ENCODE measurements at regions not wholly inside any gene's neighbourhood (a gene's known extent, or its start where the extent isn't known, plus 50 kb on each side); places are given as distances from the start of the nearest gene placed in this dataset.

DNA sequence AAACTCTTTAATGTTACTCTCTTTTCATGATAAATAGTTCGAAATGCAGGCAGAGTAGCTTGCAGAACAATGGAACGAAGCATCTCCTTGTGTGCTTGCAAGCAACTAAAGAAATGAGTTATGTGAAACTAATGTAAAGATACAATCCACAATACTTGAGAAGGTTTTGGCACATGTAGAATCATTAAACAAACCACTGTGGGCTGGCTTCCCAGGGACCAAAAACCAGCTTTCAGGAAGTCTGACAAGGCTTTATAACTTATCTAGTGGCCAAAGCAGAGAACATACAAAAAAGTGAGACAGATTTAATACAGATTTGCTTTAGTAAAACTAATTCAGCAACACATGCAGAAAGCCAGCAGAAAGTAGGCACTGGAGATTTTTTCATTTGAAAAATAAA lies 1673.8 kb upstream of the AGA start:
- TF ChIP-seq CTCF (IDR thresholded peaks at IDR 0.05; ENCODE audit: control insufficient read depth, extremely low read depth, insufficient read depth): no peak
- no peak overlapping the region for H3K4me3 ChIP-seq (ENCODE audit: low read depth, low read length)
- no peak for DNase-seq (ENCODE audit: low read depth)

- no peak overlapping the region for H3K4me3 ChIP-seq (ENCODE audit: low read depth, low read length)
- TF ChIP-seq CTCF (IDR thresholded peaks at IDR 0.05; ENCODE audit: control insufficient read depth, extremely low read depth, insufficient read depth): no peak
- DNase-seq (ENCODE audit: low read depth): no peak
Observed at GRCh38 chr4:179116581-179116980, 1674.3 kb upstream of the AGA start.

GRCh38 chr4:179123084-179123483 lies 1680.8 kb upstream of the AGA start:
- DNase-seq (ENCODE audit: low read depth): no peak
- TF ChIP-seq CTCF (IDR thresholded peaks at IDR 0.05; ENCODE audit: control insufficient read depth, extremely low read depth, insufficient read depth): no peak
- no peak overlapping the region for H3K4me3 ChIP-seq (ENCODE audit: low read depth, low read length)

DNA sequence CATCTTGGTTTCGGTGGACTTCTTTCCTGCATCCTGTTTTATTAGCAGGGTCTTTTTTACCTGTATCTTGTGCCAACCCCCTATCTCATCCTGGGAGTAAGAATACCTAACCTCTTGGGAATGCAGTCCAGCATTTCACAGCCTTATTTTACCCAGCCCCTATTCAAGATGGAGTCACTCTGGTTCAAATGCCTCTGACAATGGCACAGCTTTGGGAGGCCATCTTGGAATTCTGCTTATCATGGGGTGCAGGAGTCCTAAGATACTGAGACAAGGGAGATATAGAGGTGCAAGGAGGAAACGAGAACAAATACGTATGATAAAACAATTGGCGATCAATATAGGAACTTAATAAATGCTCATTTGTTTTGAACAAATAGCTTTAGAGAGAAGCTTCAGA lies 1682.2 kb upstream of the AGA start:
- DNase-seq (ENCODE audit: low read depth): no peak
- H3K4me3 ChIP-seq (ENCODE audit: low read depth, low read length): no peak overlapping the region
- TF ChIP-seq CTCF (IDR thresholded peaks at IDR 0.05; ENCODE audit: control insufficient read depth, extremely low read depth, insufficient read depth): no peak

GRCh38 chr4:179124957-179125356 lies 1682.7 kb upstream of the AGA start:
- no peak for DNase-seq (ENCODE audit: low read depth)

GRCh38 chr4:179125870-179126269 lies 1683.6 kb upstream of the AGA start:
- no peak overlapping the region for H3K4me3 ChIP-seq (ENCODE audit: low read depth, low read length)
- DNase-seq (ENCODE audit: low read depth): no peak
- TF ChIP-seq CTCF (IDR thresholded peaks at IDR 0.05; ENCODE audit: control insufficient read depth, extremely low read depth, insufficient read depth): no peak

More at GRCh38 chr4:179124957-179125356, 1682.7 kb upstream of the AGA start:
- no peak for TF ChIP-seq CTCF (IDR thresholded peaks at IDR 0.05; ENCODE audit: control insufficient read depth, extremely low read depth, insufficient read depth)
- no peak overlapping the region for H3K4me3 ChIP-seq (ENCODE audit: low read depth, low read length)

- TF ChIP-seq CTCF (IDR thresholded peaks at IDR 0.05; ENCODE audit: control insufficient read depth, extremely low read depth, insufficient read depth): no peak
- DNase-seq (ENCODE audit: low read depth): no peak
- no peak overlapping the region for H3K4me3 ChIP-seq (ENCODE audit: low read depth, low read length)
Observed at GRCh38 chr4:179128299-179128698, 1686.1 kb upstream of the AGA start.

Data from LNCaP clone FGC (cell line).